Endothelial cell of umbilical vein (primary cell): ENCODE measurements at regions not wholly inside any gene's neighbourhood (a gene's known extent, or its start where the extent isn't known, plus 50 kb on each side); places are given as distances from the start of the nearest gene placed in this dataset.

Source experiments
- BruUV-seq: library from RNA; stranded (reverse); fragments of 400-500 nt; replicated peaks from 2 replicates; lab custom pipeline; 2021; lab: Mats Ljungman, UMichigan
- CTCF ChIA-PET: fragments of 300-600, 350-600 bp; sonication (Branson Sonifier 250); formaldehyde crosslinking; loops from one replicate; lab custom pipeline; 2021; ENCODE audit warnings: antibody characterized with exemption, inconsistent platforms; lab: Charles Lee
- POLR2A ChIA-PET: fragments of 300-600, 350-600 bp; sonication (Branson Sonifier 250); formaldehyde crosslinking; loops from one replicate; lab custom pipeline; 2021; ENCODE audit warnings: antibody characterized with exemption, inconsistent platforms; lab: Charles Lee
- DNase-seq: peaks from one replicate; pipeline ENCODE4 v3.0.0-alpha.2; 2011; ENCODE audit warnings: low read depth, low spot score
- FAIRE-seq: peaks from 2 replicates; lab custom pipeline; 2011; peaks lifted over from hg19 to GRCh38; lab: Jason Lieb, UNC
- H2AFZ ChIP-seq: 2 replicates; pipeline ENCODE4 v1.6.0; 2012; ENCODE audit warnings: low read depth, low read length, control low read depth, inconsistent platforms
- H3K27ac ChIP-seq: 2 replicates; pipeline ENCODE4 v1.5.1; 2011; ENCODE audit warnings: low read depth, mild to moderate bottlenecking, control low read depth, low read length, moderate library complexity; ENCODE audit not compliant: insufficient read depth
- H3K27me3 ChIP-seq, 2 experiments: 2 replicates each; pipeline versions ENCODE4 v1.6.0 to v1.6.1; 2011; ENCODE audit warnings: low read length in 2 of 2, mixed read lengths in 1 of 2; ENCODE audit not compliant: control insufficient read depth in 2 of 2, insufficient read depth in 2 of 2
- H3K36me3 ChIP-seq, 2 experiments: 2 replicates in 1 of 2; 3 replicates in 1 of 2; pipeline ENCODE4 v1.5.1; 2011; ENCODE audit warnings: low read length in 2 of 2, mild to moderate bottlenecking in 1 of 2, moderate library complexity in 1 of 2; ENCODE audit not compliant: control insufficient read depth in 2 of 2, insufficient read depth in 2 of 2; ENCODE audit errors: extremely low read depth in 1 of 2
- H3K4me1 ChIP-seq: 3 replicates; pipeline ENCODE4 v1.5.1; 2011; ENCODE audit warnings: mild to moderate bottlenecking, low read length; ENCODE audit not compliant: control insufficient read depth, insufficient read depth; ENCODE audit errors: extremely low read depth
- H3K4me2 ChIP-seq: 2 replicates; pipeline ENCODE4 v1.6.1; 2011; ENCODE audit warnings: low read length, control low read depth, mixed read lengths; ENCODE audit not compliant: insufficient read depth
- H3K4me3 ChIP-seq, 3 experiments: fragments of 200-600 bp in 1 of 3; sonication (generic), shearing (Covaris generic) in 1 of 3; replicated peaks in 1 of 3; 2 replicates each; pipeline ENCODE4 v1.5.1; 2011 to 2016; ENCODE audit warnings: control low read depth in 3 of 3, low read length in 3 of 3, mild to moderate bottlenecking in 2 of 3, inconsistent platforms in 1 of 3, low read depth in 1 of 3, moderate library complexity in 1 of 3; ENCODE audit not compliant: insufficient read depth in 1 of 3
- H3K79me2 ChIP-seq: 2 replicates; pipeline ENCODE4 v1.6.0; 2012; ENCODE audit warnings: low read length, inconsistent platforms; ENCODE audit not compliant: control insufficient read depth, insufficient read depth
- H3K9ac ChIP-seq: replicated peaks from 2 replicates; pipeline ENCODE3; 2011; ENCODE audit warnings: low read length, control low read depth; ENCODE audit not compliant: insufficient read depth; ENCODE audit errors: extremely low read depth
- H3K9me1 ChIP-seq: replicated peaks from 3 replicates; pipeline ENCODE4 v1.6.0; 2011; ENCODE audit warnings: mild to moderate bottlenecking, low read length; ENCODE audit not compliant: control insufficient read depth, insufficient read depth; ENCODE audit errors: extremely low read depth
- H3K9me3 ChIP-seq: replicated peaks from 2 replicates; pipeline ENCODE4 v1.5.1; 2012; ENCODE audit warnings: low read length, inconsistent platforms; ENCODE audit not compliant: control insufficient read depth, insufficient read depth
- H4K20me1 ChIP-seq: replicated peaks from 2 replicates; pipeline ENCODE3; 2011; ENCODE audit warnings: mild to moderate bottlenecking, low read length; ENCODE audit not compliant: control insufficient read depth, insufficient read depth; ENCODE audit errors: extremely low read depth
- CTCF ChIP-seq, 2 donors: IDR thresholded peaks; 1 replicate in 1 of 2; 2 replicates in 1 of 2; pipeline ENCODE4 v1.5.1; 2011; ENCODE audit warnings: low read length in 2 of 2, mild to moderate bottlenecking in 2 of 2, moderate library complexity in 2 of 2, control low read depth in 1 of 2, inconsistent platforms in 1 of 2, low read depth in 1 of 2; ENCODE audit not compliant: insufficient read depth in 1 of 2; ENCODE audit errors: extremely low read depth in 1 of 2
- EZH2 ChIP-seq: IDR thresholded peaks from 2 replicates; pipeline ENCODE4 v1.6.1; 2012; ENCODE audit warnings: borderline replicate concordance, low read depth, mild to moderate bottlenecking, moderate library complexity, low read length, inconsistent platforms; ENCODE audit not compliant: severe bottlenecking
- FOS ChIP-seq: IDR thresholded peaks from 2 replicates; pipeline ENCODE4 v1.6.1; 2011; ENCODE audit warnings: mild to moderate bottlenecking, low read length, moderate library complexity, borderline replicate concordance; ENCODE audit not compliant: insufficient read depth
- GATA2 ChIP-seq: IDR thresholded peaks from 2 replicates; pipeline ENCODE4 v1.7.0; 2011; ENCODE audit warnings: low read depth, mild to moderate bottlenecking, moderate library complexity, mixed read lengths, low read length; ENCODE audit not compliant: insufficient read length, insufficient read depth
- JUN ChIP-seq: IDR thresholded peaks from 2 replicates; pipeline ENCODE4 v1.6.1; 2011; ENCODE audit warnings: borderline replicate concordance, low read depth; ENCODE audit not compliant: insufficient read length, insufficient read depth
- MAX ChIP-seq: IDR thresholded peaks from 2 replicates; pipeline ENCODE4 v1.6.1; 2011; ENCODE audit not compliant: insufficient read depth, insufficient read length
- MYC ChIP-seq: IDR thresholded peaks from one replicate; pipeline ENCODE4 v1.6.1; 2011; ENCODE audit warnings: mild to moderate bottlenecking, low read depth, low read length
- POLR2A ChIP-seq: IDR thresholded peaks from 2 replicates; pipeline ENCODE4 v1.6.1; 2012; ENCODE audit warnings: low read depth, mild to moderate bottlenecking, control low read depth, low read length
- POLR2AphosphoS5 ChIP-seq: IDR thresholded peaks from 2 replicates; pipeline ENCODE4 v1.6.1; 2012; ENCODE audit warnings: low read depth, mild to moderate bottlenecking, control low read depth, low read length, moderate library complexity; ENCODE audit not compliant: insufficient read depth
- dilution Hi-C: fragments of 300-500 bp; cut with MboI; formaldehyde crosslinking; loops from one replicate; pipeline ENCODE4 v1.15.0; 2019; ENCODE audit warnings: low sequenced_read_pairs; ENCODE audit not compliant: extremely low pct_ligation_motif_present
- intact Hi-C: fragments of 100-400 bp; cut with micrococcal nuclease; formaldehyde crosslinking; loops from one replicate; pipeline ENCODE4 v1.10.0; 2022

- intact Hi-C loops (no loop called here), dilution Hi-C loops (no loop called here)
- no peaks in the 10 kb centered on the region for H3K79me2 ChIP-seq
- H2AFZ ChIP-seq: no peak overlapping the region
- no peaks in the 10 kb centered on the region for H3K36me3 ChIP-seq
- ChIA-PET CTCF (interaction anchor here (1.4 kb wide), 1 partner anchor 10 kb away, joined by 4 read pairs; no protein-coding TSS in a partner anchor), POLR2A (no interaction called here)
- H3K9me1 ChIP-seq: no peaks in the 10 kb centered on the region
- DNase-seq (no peak), FAIRE-seq (no peak)
- no peaks in the 10 kb centered on the region for H4K20me1 ChIP-seq
- no TSS peak for BruUV-seq
- no peaks in the 10 kb centered on the region for H3K9me3 ChIP-seq
- no peaks in the 10 kb centered on the region for H3K4me1 ChIP-seq
- H3K27ac ChIP-seq: no peak overlapping the region
- H3K27me3 ChIP-seq: no peaks in the 10 kb centered on the region
- H3K4me3 ChIP-seq: no peak overlapping the region
- no peak overlapping the region for H3K4me2 ChIP-seq
- no peak overlapping the region for H3K9ac ChIP-seq
- TF ChIP-seq MYC (no peak), GATA2 (no peak), CTCF (IDR thresholded peaks at IDR 0.05; ENCODE audit: extremely low read depth in 1 of 2, insufficient read depth in 1 of 2, low read depth in 1 of 2, low read length in 2 of 2) (no peak), POLR2A (no peak), JUN (no peak), FOS (no peak), POLR2AphosphoS5 (no peak), MAX (no peak), EZH2 (no peak)
These were observed 267.6 kb downstream of the TMEM167A start for GRCh38 chr5:82809420-82810143.
